GM18909 (cell line): ENCODE measurements at regions not wholly inside any gene's neighbourhood (a gene's known extent, or its start where the extent isn't known, plus 50 kb on each side); places are given as distances from the start of the nearest gene placed in this dataset.

Experiments
- ATAC-seq: cut with Tn5 transposase; IDR thresholded peaks from one replicate; pipeline ENCODE4 v1.9.1; 2021; ENCODE audit warnings: mild to moderate bottlenecking; ENCODE audit not compliant: unreplicated experiment, poor library complexity

GRCh38 chr1:96962216-96962615, 240.6 kb downstream of the PTBP2 start:
- ATAC-seq = no peak

GRCh38 chr1:96962751-96963211, 241.2 kb downstream of the PTBP2 start:
- no peak for ATAC-seq

- no peak for ATAC-seq
Observed at GRCh38 chr1:96964761-96965160, 243.2 kb downstream of the PTBP2 start.

- ATAC-seq = peak; percentile 96
Observed at GRCh38 chr1:96966536-96967138, 245.1 kb downstream of the PTBP2 start.

GRCh38 chr1:96967311-96967710, 245.7 kb downstream of the PTBP2 start:
- no peak for ATAC-seq

- ATAC-seq = no peak
Observed at GRCh38 chr1:96968541-96968940, 247.0 kb downstream of the PTBP2 start.

GRCh38 chr1:96968983-96969382, 247.4 kb downstream of the PTBP2 start:
- ATAC-seq = no peak

GRCh38 chr1:96969656-96970163, 248.1 kb downstream of the PTBP2 start:
- ATAC-seq = no peak

- no peak for ATAC-seq
Observed at GRCh38 chr1:96971439-96971838, 249.9 kb downstream of the PTBP2 start.

- ATAC-seq = no peak
Observed at GRCh38 chr1:96971849-96972602, 250.4 kb downstream of the PTBP2 start.

GRCh38 chr1:96973605-96974004, 252.0 kb downstream of the PTBP2 start:
- ATAC-seq = no peak

- ATAC-seq = no peak
Observed at GRCh38 chr1:96978444-96978843, 256.9 kb downstream of the PTBP2 start.

- ATAC-seq = no peak
Observed at GRCh38 chr1:96978901-96979300, 257.3 kb downstream of the PTBP2 start.

GRCh38 chr1:96979304-96980268, 258.0 kb downstream of the PTBP2 start:
- ATAC-seq = no peak

GRCh38 chr1:96980448-96980847, 258.9 kb downstream of the PTBP2 start:
- no peak for ATAC-seq

- no peak for ATAC-seq
Observed at GRCh38 chr1:96981181-96981580, 259.6 kb downstream of the PTBP2 start.

- no peak for ATAC-seq
Observed at GRCh38 chr1:96982118-96982517, 260.5 kb downstream of the PTBP2 start.

- no peak for ATAC-seq
Observed at GRCh38 chr1:96983866-96984265, 262.3 kb downstream of the PTBP2 start.

GRCh38 chr1:96987186-96987703, 265.7 kb downstream of the PTBP2 start:
- ATAC-seq = no peak

GRCh38 chr1:96989302-96989701, 267.7 kb downstream of the PTBP2 start:
- no peak for ATAC-seq
